DLD1 (cell line): ENCODE measurements at regions not wholly inside any gene's neighbourhood (a gene's known extent, or its start where the extent isn't known, plus 50 kb on each side); places are given as distances from the start of the nearest gene placed in this dataset.
"Not testable (repeated sequence)": the region's sequence is repeated elsewhere in the genome, so short reads cannot be mapped to it uniquely, and the experiment has no call there.

Experiments
- in situ Hi-C: cut with HindIII; loops from 2 replicates; pipeline ENCODE4 v1.10.0; 2017; ENCODE audit warnings: low sequenced_read_pairs

DNA sequence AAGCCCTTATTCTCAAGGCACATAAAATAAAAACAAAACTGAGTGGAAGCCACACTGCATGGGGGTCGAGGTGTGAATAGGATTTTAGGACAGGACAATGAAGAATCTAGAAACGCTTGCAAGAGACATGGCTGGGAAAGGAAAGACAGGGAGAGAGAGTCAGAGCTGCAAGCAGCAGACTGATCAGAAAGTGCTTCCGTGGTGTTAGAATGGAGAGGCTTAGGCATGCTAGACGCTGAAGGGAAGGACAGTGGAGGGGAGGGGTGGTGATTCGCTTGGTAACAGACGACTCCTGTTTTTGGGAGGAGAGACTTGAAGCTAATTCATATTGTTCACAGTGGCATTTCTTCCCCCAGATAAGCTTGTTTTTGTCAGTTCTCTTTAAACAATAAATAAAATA, 173.5 kb downstream of the AIPL1 start:
- in situ Hi-C loops = no loop called here

- in situ Hi-C loops = no loop called here
Observed at GRCh38 chr17:6259899-6260298, 175.0 kb downstream of the AIPL1 start.

DNA sequence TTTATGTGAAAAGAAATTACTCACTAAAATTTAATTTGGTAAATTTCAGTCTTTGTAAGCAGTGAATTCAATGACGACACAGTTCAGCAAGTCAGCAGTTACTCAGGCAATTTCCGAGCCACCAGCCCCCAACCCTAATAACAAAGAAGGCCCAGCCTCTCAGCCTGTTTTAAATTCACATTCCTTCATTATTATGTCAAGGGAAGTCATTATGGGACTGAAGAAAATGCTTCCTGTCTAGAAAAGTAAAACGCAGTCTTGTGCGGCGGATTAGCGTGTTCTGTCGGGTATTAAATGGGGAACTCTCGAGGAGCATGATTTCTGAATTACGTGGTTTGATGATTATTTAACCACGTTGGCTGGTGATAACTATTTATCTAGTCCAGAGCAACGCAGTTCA, 177.6 kb downstream of the AIPL1 start:
- in situ Hi-C loops = no loop called here

DNA sequence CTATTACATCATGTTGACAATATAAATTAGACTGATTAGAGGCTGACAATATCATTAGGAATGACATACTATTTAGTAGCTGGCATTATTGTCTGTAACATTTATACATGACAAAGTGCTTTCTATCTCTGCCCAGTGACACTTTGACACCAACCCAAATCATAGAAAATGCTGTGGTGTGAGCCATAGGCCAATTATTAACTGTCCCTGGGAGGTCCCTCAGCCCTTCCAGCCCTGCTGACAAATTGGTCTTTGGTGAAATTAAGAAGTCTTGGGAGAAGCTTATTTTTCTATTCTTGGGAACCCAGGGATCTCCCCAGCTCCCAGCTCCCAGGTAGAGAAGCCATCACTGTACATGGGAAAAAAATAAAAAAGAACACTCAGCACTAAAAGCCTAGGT, 179.6 kb downstream of the AIPL1 start:
- in situ Hi-C loops = no loop called here

- in situ Hi-C loops = no loop called here
Observed at GRCh38 chr17:6254036-6254435, 180.9 kb downstream of the AIPL1 start.

DNA sequence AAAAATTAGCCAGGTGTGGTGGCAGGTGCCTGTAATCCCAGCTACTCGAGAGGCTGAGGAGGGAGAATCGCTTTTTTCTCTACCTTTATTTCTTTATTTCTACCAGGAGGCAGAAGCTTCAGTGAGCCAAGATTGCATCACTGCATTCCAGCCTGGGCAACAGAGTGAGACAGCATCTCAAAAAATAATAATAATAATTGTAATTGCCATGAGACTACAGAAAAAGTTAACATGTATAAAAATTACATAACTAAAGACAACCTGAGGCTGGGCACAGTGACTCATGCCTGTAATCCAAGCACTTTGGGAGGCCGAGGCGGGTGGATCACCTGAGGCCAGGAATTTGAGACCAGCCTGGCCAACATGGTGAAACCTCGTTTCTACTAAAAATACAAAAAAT, 181.5 kb downstream of the WSCD1 start:
- in situ Hi-C loops = not testable (repeated sequence)

DNA sequence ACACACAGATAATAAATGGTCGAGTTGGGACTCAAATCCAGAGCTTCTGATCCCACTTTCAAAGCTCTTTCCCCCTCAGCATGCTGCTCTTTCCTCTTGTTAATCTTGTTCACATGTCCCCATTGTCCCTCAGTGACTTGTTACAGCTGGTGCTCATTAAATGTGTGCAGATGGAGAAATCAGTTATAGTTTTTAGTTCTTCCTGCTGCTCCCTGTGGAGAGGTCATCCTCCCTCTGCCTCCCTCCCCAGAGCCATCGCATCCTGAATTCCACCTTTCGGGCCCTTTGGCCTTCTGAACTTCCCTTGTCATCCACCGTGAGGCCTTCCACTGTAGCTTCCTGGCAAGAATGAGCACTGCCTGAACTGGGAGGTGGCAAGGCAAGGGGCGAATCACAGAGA, 179.6 kb downstream of the WSCD1 start:
- in situ Hi-C loops = no loop called here

- in situ Hi-C loops = no loop called here
Observed at GRCh38 chr17:6248061-6248460, 177.9 kb downstream of the WSCD1 start.

- in situ Hi-C loops = no loop called here
Observed at GRCh38 chr17:6245301-6246177, 175.4 kb downstream of the WSCD1 start.

DNA sequence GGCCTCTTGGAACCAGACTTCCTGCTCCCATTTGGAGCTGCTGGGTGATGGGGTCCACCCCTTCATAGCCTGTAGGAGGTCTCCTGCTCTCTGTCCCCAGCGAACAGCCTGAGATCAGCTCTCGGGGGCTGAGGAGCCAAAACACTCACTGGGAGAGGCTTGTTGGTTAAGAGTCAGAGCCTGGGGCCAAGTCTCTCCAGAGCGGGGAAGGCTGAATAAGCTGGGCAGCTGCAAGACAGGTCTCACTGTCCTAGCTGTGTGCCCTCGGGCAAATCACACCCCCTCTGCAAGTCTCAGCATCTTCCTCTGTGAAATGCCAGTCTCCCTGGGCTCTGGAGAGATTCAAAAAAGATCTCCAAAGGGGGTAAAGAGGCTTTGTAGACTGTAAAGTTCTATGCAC, 174.6 kb downstream of the WSCD1 start:
- in situ Hi-C loops = loop anchor here (5.0 kb wide), 1 partner anchor 647 kb away; no protein-coding TSS in a partner anchor

GRCh38 chr17:6244253-6244652, 174.1 kb downstream of the WSCD1 start:
- in situ Hi-C loops = loop anchor here (5.0 kb wide), 1 partner anchor 647 kb away; no protein-coding TSS in a partner anchor

GRCh38 chr17:6243186-6243585, 173.0 kb downstream of the WSCD1 start:
- in situ Hi-C loops = loop anchor here (5.0 kb wide), 1 partner anchor 646 kb away; no protein-coding TSS in a partner anchor

DNA sequence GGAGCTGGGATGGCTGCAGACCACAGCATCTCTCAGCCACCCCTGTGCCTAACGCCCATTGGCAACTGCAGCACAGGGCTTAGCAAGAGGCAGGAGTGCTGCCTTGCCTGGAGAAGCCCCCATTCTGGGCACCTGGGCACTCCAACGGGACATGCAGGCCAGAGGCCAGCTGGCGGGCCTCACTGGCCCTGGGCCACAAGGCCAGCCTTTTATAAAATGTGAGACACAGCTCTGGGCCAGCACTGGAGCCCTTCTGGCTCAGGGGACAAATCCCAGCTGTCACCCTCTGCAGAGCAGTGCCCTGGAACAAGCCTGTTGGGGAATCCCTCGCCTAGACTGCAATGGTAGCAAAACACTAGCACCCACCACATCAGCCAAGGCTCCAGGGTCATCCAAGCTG, 171.8 kb downstream of the WSCD1 start:
- in situ Hi-C loops = loop anchor here (5.0 kb wide), 1 partner anchor 645 kb away; no protein-coding TSS in a partner anchor

DNA sequence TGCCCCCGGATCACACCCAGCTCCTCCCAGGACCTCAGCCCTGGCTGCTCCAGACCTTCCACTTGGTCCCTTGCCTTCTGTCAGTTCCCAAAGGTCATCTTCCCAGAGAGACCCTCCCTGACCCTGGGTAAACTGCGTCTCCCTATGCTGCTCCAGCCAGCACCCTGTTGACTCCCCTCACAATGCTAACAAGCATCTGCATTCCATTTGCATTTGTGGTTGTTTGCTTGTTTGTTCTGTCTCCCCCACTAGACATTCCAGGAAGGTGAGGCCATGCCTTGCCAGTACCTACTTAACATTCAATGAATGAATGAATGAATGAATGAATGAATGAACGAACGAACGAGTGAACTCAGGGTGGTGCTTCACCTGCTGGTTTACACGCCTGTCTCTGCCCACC, 171.2 kb downstream of the WSCD1 start:
- in situ Hi-C loops = loop anchor here (5.0 kb wide), 1 partner anchor 644 kb away; no protein-coding TSS in a partner anchor

DNA sequence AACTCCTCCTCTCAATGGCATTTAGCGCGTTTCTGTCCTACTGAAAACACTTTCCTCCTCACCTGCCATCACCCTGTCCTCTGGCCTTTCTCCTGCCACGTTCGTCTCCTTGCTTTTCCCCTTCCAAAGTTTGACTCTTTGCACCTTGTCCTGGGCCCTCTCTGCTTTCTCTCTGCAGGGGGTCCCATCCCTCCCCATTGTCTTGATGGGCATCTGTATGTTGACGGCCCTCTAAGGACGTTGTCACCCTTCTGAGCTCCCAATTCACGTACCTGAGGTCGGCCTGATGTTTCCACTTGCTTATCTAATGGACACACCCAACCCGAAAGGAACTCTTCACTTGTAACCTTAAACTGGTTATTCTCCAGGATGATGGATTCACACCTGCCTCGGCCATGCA, 170.4 kb downstream of the WSCD1 start:
- in situ Hi-C loops = loop anchor here (5.0 kb wide), 1 partner anchor 643 kb away; no protein-coding TSS in a partner anchor

GRCh38 chr17:6240001-6240400, 169.8 kb downstream of the WSCD1 start:
- in situ Hi-C loops = loop anchor here (5.0 kb wide), 1 partner anchor 643 kb away; no protein-coding TSS in a partner anchor

- in situ Hi-C loops = no loop called here
Observed at GRCh38 chr17:6239241-6239798, 169.1 kb downstream of the WSCD1 start.

GRCh38 chr17:6233856-6234255, 163.7 kb downstream of the WSCD1 start:
- in situ Hi-C loops = no loop called here

GRCh38 chr17:6233339-6233738, 163.2 kb downstream of the WSCD1 start:
- in situ Hi-C loops = no loop called here

- in situ Hi-C loops = no loop called here
Observed at GRCh38 chr17:6232732-6233101, 162.5 kb downstream of the WSCD1 start.

GRCh38 chr17:6231886-6232731, 161.9 kb downstream of the WSCD1 start:
- in situ Hi-C loops = no loop called here
